ENCODE measurements at regions not wholly inside any gene's neighbourhood (a gene's known extent, or its start where the extent isn't known, plus 50 kb on each side); places are given as distances from the start of the nearest gene placed in this dataset.

DNA sequence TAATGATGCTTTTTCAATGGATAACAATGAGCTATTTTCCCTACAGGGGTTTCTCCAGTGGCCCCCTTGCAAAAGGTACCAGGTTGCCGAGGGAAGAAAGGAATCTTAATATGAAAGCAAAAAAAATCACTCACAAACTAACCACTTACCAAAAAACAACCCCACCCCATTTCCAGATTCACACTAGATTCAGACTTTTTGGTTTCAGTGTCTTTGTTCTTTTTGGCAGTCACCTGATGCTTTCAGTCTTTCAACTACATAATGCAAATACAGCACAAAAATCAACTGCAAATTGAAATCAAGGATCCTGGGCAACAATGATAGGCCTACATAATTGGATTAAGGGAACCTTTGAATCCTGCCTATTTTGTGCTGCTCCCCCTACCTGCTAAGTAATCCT is 71.1 kb upstream of the RAP2B start:
- H3K27ac ChIP-seq (replicated peaks) = no peak overlapping the region
- no peak for DNase-seq (ENCODE audit: low read depth in 1 of 2, low spot score in 1 of 2)
- H3K4me3 ChIP-seq (replicated peaks; ENCODE audit: insufficient read depth, low read length) = no peak overlapping the region
- H3K27me3 ChIP-seq (ENCODE audit: insufficient read depth, poor library complexity, severe bottlenecking) = no peaks in the 10 kb centered on the region
- TF ChIP-seq SPI1 (IDR thresholded peaks at IDR 0.05; ENCODE audit: borderline replicate concordance, low read depth) = no peak
- TF ChIP-seq, protein P1, sequence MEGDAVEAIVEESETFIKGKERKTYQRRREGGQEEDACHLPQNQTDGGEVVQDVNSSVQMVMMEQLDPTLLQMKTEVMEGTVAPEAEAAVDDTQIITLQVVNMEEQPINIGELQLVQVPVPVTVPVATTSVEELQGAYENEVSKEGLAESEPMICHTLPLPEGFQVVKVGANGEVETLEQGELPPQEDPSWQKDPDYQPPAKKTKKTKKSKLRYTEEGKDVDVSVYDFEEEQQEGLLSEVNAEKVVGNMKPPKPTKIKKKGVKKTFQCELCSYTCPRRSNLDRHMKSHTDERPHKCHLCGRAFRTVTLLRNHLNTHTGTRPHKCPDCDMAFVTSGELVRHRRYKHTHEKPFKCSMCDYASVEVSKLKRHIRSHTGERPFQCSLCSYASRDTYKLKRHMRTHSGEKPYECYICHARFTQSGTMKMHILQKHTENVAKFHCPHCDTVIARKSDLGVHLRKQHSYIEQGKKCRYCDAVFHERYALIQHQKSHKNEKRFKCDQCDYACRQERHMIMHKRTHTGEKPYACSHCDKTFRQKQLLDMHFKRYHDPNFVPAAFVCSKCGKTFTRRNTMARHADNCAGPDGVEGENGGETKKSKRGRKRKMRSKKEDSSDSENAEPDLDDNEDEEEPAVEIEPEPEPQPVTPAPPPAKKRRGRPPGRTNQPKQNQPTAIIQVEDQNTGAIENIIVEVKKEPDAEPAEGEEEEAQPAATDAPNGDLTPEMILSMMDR (IDR thresholded peaks at IDR 0.05; ENCODE audit: insufficient read depth, low read length) = no peak
- TF ChIP-seq POLR2AphosphoS5 (IDR thresholded peaks at IDR 0.05; ENCODE audit: low read depth) = no peak
- TF ChIP-seq GABPA (IDR thresholded peaks at IDR 0.05; ENCODE audit: low read depth) = no peak
- TF ChIP-seq, protein P2, sequence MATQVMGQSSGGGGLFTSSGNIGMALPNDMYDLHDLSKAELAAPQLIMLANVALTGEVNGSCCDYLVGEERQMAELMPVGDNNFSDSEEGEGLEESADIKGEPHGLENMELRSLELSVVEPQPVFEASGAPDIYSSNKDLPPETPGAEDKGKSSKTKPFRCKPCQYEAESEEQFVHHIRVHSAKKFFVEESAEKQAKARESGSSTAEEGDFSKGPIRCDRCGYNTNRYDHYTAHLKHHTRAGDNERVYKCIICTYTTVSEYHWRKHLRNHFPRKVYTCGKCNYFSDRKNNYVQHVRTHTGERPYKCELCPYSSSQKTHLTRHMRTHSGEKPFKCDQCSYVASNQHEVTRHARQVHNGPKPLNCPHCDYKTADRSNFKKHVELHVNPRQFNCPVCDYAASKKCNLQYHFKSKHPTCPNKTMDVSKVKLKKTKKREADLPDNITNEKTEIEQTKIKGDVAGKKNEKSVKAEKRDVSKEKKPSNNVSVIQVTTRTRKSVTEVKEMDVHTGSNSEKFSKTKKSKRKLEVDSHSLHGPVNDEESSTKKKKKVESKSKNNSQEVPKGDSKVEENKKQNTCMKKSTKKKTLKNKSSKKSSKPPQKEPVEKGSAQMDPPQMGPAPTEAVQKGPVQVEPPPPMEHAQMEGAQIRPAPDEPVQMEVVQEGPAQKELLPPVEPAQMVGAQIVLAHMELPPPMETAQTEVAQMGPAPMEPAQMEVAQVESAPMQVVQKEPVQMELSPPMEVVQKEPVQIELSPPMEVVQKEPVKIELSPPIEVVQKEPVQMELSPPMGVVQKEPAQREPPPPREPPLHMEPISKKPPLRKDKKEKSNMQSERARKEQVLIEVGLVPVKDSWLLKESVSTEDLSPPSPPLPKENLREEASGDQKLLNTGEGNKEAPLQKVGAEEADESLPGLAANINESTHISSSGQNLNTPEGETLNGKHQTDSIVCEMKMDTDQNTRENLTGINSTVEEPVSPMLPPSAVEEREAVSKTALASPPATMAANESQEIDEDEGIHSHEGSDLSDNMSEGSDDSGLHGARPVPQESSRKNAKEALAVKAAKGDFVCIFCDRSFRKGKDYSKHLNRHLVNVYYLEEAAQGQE (IDR thresholded peaks at IDR 0.05; ENCODE audit: insufficient replicate concordance, low read depth) = no peak

DNA sequence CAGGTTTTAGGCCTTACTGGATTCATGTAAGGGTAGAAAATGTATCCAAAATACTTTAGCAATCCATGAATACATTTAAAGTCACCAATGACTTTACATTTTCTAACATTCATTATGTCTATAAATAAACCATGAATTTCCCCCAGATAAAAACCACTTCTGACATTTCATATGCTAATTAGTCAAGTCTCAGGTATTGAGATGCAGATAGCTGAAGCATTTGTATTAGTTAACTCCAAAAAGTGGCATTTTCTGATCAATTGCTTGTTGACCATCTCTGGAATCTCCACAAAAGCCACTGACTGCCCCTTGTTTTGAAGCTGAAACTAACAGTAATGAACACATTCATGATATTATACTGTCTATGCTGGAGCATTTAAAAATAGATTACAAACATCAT is 68.4 kb upstream of the RAP2B start:
- TF ChIP-seq, protein P1 (IDR thresholded peaks at IDR 0.05; ENCODE audit: insufficient read depth, low read length) = no peak
- TF ChIP-seq GABPA (IDR thresholded peaks at IDR 0.05; ENCODE audit: low read depth) (no peak), SPI1 (IDR thresholded peaks at IDR 0.05; ENCODE audit: borderline replicate concordance, low read depth) (no peak)
- no peak for DNase-seq (ENCODE audit: low read depth in 1 of 2, low spot score in 1 of 2)
- H3K27me3 ChIP-seq (ENCODE audit: insufficient read depth, poor library complexity, severe bottlenecking) = no peaks in the 10 kb centered on the region
- H3K4me3 ChIP-seq (replicated peaks; ENCODE audit: insufficient read depth, low read length) = no peak overlapping the region
- no peak overlapping the region for H3K27ac ChIP-seq (replicated peaks)

DNA sequence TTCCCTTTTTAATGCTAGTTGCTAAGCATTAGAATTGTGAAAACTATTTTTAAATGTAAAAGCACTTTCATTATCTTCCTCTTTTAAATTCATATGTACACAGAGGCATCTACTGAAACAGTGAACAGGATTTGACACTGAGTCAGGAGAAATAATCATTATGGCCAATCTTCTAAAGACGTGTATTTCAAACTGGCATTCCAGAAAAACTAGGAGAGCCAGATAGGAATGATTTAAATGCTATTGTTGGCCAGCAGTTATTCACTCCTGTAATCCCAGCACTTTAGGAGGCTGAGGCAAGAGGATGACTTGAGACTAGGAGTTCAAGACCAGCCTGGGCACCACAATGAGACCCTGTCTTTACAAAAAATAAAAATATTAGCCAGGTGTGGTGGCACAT is 67.6 kb upstream of the RAP2B start:
- no peak overlapping the region for H3K4me3 ChIP-seq (replicated peaks; ENCODE audit: insufficient read depth, low read length)
- DNase-seq (ENCODE audit: low read depth in 1 of 2, low spot score in 1 of 2) = no peak
- H3K27me3 ChIP-seq (ENCODE audit: insufficient read depth, poor library complexity, severe bottlenecking) = no peaks in the 10 kb centered on the region
- no peak overlapping the region for H3K27ac ChIP-seq (replicated peaks)
- TF ChIP-seq POLR2AphosphoS5 (IDR thresholded peaks at IDR 0.05; ENCODE audit: low read depth) (no peak), SPI1 (IDR thresholded peaks at IDR 0.05; ENCODE audit: borderline replicate concordance, low read depth) (no peak), GABPA (IDR thresholded peaks at IDR 0.05; ENCODE audit: low read depth) (no peak)
- TF ChIP-seq, protein P2 (IDR thresholded peaks at IDR 0.05; ENCODE audit: insufficient replicate concordance, low read depth) = no peak
- TF ChIP-seq, protein P1 (IDR thresholded peaks at IDR 0.05; ENCODE audit: insufficient read depth, low read length) = no peak

DNA sequence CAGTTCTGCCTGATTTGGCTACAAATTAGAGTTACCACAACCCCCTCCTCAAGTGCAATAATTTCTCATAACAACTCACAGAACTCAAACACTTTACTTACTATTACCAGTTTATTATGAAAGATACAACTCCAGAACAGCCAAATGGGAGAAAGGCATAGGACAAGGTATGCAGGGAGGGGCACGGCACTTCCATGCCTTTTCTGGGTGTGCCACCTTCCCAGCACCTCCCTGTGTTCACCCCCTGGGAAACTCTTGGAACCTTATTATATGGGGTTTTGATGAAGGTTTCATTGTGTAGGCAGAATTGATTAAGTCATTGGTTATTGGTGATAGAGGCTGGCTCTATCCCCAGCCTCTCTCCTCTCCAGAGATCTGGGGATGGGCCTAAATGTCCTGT is 66.6 kb upstream of the RAP2B start:
- no peak overlapping the region for H3K4me3 ChIP-seq (replicated peaks; ENCODE audit: insufficient read depth, low read length)
- TF ChIP-seq, protein P2 (IDR thresholded peaks at IDR 0.05; ENCODE audit: insufficient replicate concordance, low read depth) = no peak
- TF ChIP-seq POLR2AphosphoS5 (IDR thresholded peaks at IDR 0.05; ENCODE audit: low read depth) = no peak
- no peak for TF ChIP-seq GABPA (IDR thresholded peaks at IDR 0.05; ENCODE audit: low read depth)
- TF ChIP-seq SPI1 (IDR thresholded peaks at IDR 0.05; ENCODE audit: borderline replicate concordance, low read depth) = no peak
- TF ChIP-seq, protein P1 (IDR thresholded peaks at IDR 0.05; ENCODE audit: insufficient read depth, low read length) = no peak
- no peaks in the 10 kb centered on the region for H3K27me3 ChIP-seq (ENCODE audit: insufficient read depth, poor library complexity, severe bottlenecking)
- no peak overlapping the region for H3K27ac ChIP-seq (replicated peaks)
- DNase-seq (ENCODE audit: low read depth in 1 of 2, low spot score in 1 of 2) = no peak
